IgD-negative memory B cell (primary cell): ENCODE measurements at regions not wholly inside any gene's neighbourhood (a gene's known extent, or its start where the extent isn't known, plus 50 kb on each side); places are given as distances from the start of the nearest gene placed in this dataset.

Experiments used
- H3K27ac Mint-ChIP-seq, 3 donors: one replicate each; pipeline ENCODE4 v1.8.0; 2020 to 2022; ENCODE audit warnings: mild to moderate bottlenecking in 3 of 3, mixed read lengths in 3 of 3, moderate library complexity in 1 of 3
- H3K27me3 Mint-ChIP-seq: one replicate; pipeline ENCODE4 v1.8.0; 2021; ENCODE audit warnings: mixed read lengths
- H3K36me3 Mint-ChIP-seq: one replicate; pipeline ENCODE4 v1.8.0; 2020; ENCODE audit warnings: mild to moderate bottlenecking, mixed read lengths
- H3K4me1 Mint-ChIP-seq, 3 donors: one replicate each; pipeline ENCODE4 v1.8.0; 2020 to 2022; ENCODE audit warnings: mixed read lengths in 3 of 3, mild to moderate bottlenecking in 1 of 3
- H3K4me3 Mint-ChIP-seq, 4 donors: one replicate each; pipeline ENCODE4 v1.8.0; 2020 to 2022; ENCODE audit warnings: mild to moderate bottlenecking in 4 of 4, mixed read lengths in 4 of 4, moderate library complexity in 3 of 4
- H3K9me3 Mint-ChIP-seq, 3 donors: one replicate each; pipeline ENCODE4 v1.8.0; 2020 to 2021; ENCODE audit warnings: mixed read lengths in 3 of 3, mild to moderate bottlenecking in 1 of 3

DNA sequence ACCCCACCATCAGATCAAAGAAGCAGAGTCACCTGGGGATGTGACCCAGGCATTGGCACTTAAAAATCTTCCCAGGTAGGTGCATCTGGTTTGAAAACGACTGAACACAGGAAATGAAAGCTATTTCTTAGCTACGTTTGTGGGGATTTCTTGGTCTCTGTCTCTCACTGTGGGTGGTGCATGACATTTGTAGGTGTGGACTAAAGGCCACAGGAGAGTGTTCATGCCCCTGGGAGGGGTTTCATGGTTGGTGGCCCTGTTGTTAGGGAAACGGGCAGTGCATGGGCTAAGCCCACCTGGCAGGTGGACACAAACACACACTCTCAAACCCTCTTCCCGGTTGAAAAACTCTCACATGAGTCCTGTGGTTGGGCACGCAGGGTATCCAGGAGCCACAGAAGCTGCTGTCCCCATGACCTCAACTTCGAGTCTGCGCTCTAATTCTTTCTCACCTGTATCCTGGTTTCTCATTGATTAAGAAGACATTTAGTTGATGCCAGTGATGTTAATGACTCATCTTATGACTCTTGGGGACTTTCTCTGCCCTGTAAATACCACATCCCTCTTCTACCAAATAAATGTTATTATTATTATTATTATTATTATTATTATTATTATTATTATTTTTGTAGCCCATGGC, 119.4 kb downstream of the MRPS6 start:
- peaks cover 2 to 22% (median 20%) of the 10 kb centered on the region in 3 donors for H3K9me3 Mint-ChIP-seq
- no peak overlapping the region for H3K27ac Mint-ChIP-seq
- no peaks in the 10 kb centered on the region for H3K27me3 Mint-ChIP-seq
- peaks cover 6% of the 10 kb centered on the region for H3K36me3 Mint-ChIP-seq
- H3K4me1 Mint-ChIP-seq: peaks cover 0 to 5% (median 3%) of the 10 kb centered on the region in 3 donors
- no peak overlapping the region for H3K4me3 Mint-ChIP-seq

DNA sequence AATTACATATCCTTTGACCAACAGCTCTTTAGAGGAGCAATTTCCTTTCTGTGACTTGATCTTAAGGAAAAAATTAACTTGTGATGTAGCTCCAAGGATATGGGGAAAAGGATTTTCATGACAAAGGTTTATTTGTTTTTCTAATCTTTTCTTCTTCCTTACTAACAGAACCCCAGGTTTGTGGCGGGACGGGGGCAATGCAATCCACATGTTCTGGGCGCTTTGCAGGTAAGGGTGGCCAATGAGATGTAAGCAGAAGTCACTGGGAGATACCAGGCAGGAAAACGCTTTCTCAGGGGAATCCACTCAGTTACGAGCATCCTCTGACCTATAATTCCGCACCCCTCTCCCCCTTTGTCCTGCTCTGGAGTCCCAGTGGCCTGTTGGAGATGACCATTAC, 122.0 kb downstream of the MRPS6 start:
- Mint-ChIP-seq H3K27ac (no peak overlapping the region), H3K4me3 (no peak overlapping the region), H3K27me3 (peaks cover 3% of the 10 kb centered on the region), H3K9me3 (peaks cover 2 to 6% (median 2%) of the 10 kb centered on the region in 3 donors), H3K4me1 (peaks cover 2 to 6% (median 2%) of the 10 kb centered on the region in 3 donors), H3K36me3 (peaks cover 3% of the 10 kb centered on the region)

DNA sequence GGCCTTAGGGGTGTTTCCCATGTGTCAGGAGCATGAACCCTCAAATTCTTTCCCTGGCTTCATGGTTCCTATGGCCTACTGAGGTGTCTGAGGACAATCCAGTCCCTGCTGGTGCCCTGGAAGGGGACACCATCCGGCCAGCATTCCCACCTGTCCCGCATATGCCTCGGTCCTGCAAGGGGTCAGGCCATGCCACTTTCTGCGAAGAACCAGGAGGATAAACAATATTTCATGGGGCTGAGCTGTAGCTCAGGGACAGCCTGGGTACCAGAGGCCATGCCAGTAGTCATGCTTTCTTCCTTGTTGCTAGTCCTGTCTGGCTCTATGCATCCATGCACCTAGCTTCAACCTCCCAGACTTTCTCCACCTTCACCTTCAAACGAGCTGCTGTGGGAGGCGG, 123.6 kb downstream of the MRPS6 start:
- H3K4me1 Mint-ChIP-seq: peaks cover 4 to 13% (median 13%) of the 10 kb centered on the region in 3 donors
- H3K4me3 Mint-ChIP-seq: no peak overlapping the region
- peaks cover 12% of the 10 kb centered on the region for H3K27me3 Mint-ChIP-seq
- peaks cover 3% of the 10 kb centered on the region for H3K36me3 Mint-ChIP-seq
- H3K27ac Mint-ChIP-seq: no peak overlapping the region
- peaks cover 0 to 2% (median 0%) of the 10 kb centered on the region in 3 donors for H3K9me3 Mint-ChIP-seq

DNA sequence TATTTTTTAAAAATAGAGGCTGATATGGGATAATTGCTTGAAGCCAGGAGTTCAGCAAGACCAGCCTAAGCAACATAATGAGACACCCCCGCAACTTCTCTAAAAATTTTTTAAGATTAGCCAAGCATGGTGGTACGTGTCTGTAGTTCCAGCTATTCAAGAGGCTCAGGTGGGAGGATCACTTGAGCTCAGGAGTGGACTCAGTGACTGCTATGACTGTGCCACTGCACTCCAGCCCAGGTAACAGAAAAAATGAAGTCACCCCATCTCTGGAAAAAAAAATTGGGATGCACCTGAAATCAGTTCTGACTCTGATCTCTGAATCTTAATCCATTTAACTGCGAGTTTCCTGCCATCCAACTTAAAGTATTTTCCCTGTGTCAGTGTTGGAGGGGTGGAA, 124.2 kb downstream of the MRPS6 start:
- peaks cover 0 to 2% (median 0%) of the 10 kb centered on the region in 3 donors for H3K9me3 Mint-ChIP-seq
- no peak overlapping the region for H3K27ac Mint-ChIP-seq
- H3K27me3 Mint-ChIP-seq: peaks cover 17% of the 10 kb centered on the region
- H3K36me3 Mint-ChIP-seq: peaks cover 3% of the 10 kb centered on the region
- no peak overlapping the region for H3K4me3 Mint-ChIP-seq
- H3K4me1 Mint-ChIP-seq: peaks cover 9 to 15% (median 15%) of the 10 kb centered on the region in 3 donors

DNA sequence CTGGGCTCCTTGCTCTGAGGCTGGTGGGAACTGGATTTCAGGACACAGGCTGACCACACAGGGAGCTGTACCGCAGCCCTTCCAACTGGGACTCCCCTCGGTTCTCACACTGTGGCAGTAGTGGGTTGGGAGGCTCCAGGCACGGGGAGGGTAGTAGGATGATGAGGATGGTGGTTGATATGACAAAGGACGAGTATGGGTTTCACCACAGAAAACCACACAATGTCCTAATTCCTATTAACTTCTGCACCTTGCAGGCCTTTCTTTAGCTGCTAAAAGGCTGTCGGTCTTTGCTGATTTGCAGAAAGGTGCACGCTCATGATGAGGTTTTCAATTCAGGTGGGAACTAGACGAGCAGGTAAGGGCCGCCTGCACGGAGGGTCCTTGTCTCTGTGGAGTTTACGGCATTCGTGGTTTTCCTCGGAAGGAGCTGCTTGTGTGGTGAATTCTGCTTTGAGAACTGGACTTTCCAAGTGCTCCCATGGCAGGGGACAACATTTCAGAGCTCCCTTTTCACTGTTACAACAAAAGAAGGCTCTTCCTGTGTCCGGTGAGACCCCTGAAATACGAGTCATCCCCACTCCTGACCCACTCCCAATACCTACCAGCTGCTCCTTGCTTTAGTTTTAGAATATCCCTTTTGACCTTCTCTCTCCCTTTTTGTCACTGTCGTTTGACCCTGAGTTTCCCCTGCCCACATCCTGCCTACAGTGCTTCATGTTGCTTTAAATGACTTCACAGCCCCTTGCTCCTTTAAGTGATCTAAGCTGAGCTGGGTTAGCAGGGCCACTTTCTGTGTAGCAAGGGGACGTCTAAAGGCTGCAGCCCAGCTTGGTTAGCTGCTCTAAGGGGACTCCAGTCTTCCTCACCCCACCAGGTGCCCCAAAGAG, 125.1 kb downstream of the MRPS6 start:
- Mint-ChIP-seq H3K9me3 (peaks cover 0 to 2% (median 2%) of the 10 kb centered on the region in 3 donors), H3K27me3 (peaks cover 22% of the 10 kb centered on the region), H3K4me3 (no peak overlapping the region), H3K27ac (peak overlapping the region in 1 of 3 donors; percentile 7), H3K4me1 (peaks cover 13 to 24% (median 13%) of the 10 kb centered on the region in 3 donors), H3K36me3 (peaks cover 3% of the 10 kb centered on the region)

DNA sequence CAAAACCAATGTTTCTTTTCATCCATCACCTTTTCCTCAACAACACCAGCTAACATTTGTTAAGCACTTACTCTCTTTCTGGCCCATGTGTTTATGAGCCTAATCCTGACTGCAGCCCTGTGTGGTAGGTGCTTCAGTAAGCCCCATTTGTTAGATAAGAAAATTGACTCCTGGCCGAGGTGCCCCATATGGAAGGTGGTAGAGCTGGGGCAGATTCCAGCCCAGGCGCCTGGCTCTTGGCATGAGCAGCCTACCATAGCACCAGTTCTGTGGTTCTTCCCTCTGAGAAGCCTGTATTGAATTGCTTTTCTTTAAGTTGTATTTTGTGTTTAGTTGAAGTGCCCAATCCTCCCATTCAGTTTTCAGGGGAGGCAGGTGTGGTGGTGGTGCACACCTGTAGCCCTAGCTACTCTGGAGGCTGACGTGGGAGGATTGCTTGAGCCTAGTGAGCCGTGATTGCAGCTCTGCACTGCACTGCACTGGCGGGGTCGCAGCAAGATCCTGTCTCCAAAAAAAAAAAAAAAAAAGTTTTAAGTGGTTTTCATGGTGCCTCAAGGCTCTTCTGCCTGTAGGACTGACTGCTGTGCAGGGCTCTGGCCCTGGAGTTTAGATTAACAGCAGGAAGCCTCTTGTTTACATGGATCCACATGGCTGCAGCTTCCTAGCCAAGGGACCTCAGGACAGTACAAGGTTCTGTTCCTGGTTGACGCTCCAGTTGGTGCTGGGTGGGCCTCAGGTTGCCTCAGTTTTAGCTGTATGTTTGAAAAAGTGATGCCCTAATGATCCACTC, 125.9 kb downstream of the MRPS6 start:
- Mint-ChIP-seq H3K27ac (no peak overlapping the region), H3K36me3 (peaks cover 3% of the 10 kb centered on the region), H3K4me3 (no peak overlapping the region), H3K27me3 (peaks cover 24% of the 10 kb centered on the region), H3K4me1 (peaks cover 13 to 25% (median 15%) of the 10 kb centered on the region in 3 donors), H3K9me3 (peaks cover 0 to 2% (median 0%) of the 10 kb centered on the region in 3 donors)

DNA sequence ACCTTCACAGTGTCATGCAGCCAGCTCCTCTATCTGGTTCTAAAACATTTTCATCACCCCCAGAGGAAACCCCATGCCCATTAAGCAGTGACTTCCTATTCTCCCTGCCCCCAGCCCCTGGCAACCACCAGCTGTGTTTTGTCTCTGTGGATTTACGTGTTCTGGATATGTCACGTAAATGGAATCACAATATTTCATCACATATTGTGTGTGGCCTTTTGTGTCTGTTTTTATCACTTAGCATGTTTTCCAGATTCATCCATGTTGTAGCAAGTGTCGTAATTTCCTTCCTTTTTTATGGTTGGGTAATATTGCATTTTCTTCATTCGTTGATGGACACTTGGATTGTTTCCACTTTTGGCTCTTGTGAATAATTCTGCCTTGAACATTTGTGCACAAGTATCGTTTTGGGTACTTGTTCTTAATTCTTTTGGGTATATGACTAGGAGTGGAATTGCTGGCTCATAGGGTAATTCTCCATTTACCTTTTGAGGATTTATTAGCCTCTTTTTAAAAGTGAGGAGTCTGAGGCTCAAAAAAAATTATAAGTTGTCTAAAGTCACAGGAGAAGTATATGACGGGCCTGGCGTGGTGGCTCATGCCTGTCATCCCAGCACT, 127.0 kb downstream of the MRPS6 start:
- Mint-ChIP-seq H3K9me3 (peaks cover 0 to 2% (median 0%) of the 10 kb centered on the region in 3 donors), H3K36me3 (peaks cover 3% of the 10 kb centered on the region), H3K27ac (no peak overlapping the region), H3K4me1 (peaks cover 13 to 25% (median 15%) of the 10 kb centered on the region in 3 donors), H3K27me3 (peaks cover 24% of the 10 kb centered on the region), H3K4me3 (peak overlapping the region in 1 of 4 donors; percentile 64)

DNA sequence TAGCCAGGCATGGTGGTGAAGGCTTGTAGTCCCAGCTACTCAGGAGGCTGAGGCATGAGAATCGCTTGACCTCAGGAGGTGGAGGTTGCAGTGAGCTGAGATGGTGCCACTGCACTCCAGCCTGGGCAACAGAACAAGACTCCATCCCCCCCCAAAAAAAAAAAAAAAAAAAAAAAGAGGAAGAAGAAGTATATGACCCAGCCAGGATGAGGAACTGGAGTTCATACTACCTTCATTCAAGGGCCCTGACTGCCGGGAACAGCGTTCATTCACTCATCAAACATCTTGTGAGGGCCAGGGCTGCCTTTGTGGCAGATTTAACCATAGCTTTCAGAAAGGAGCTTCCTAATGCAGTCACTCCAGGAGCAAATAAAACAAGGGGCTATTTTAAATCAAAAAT, 127.6 kb downstream of the MRPS6 start:
- peak overlapping the region; percentile 38 to 90 (median 64) for H3K4me3 Mint-ChIP-seq
- peaks cover 17 to 25% (median 18%) of the 10 kb centered on the region in 3 donors for H3K4me1 Mint-ChIP-seq

DNA sequence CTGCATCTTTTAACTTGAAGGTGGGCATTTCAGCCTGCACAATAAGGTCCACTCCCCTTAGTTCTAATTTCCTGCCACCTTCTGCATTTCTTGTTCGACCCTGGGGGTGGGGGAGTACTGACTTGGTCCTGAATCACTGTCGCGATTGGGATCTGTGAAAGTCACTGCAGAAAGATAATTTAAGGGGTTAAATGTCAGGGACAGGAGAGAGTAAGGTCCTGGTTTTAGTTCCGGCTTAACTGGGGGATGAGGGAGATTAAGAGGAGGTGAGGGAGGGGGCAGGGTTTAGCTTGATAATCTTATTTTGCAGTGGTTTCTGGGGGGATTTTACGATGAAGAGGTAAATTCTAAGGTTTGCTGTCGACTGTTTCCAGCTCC, 128.1 kb downstream of the MRPS6 start:
- Mint-ChIP-seq H3K36me3 (peaks cover 1% of the 10 kb centered on the region), H3K9me3 (peaks cover 0 to 2% (median 0%) of the 10 kb centered on the region in 3 donors), H3K4me1 (peaks cover 17 to 25% (median 19%) of the 10 kb centered on the region in 3 donors), H3K27ac (peak overlapping the region in 1 of 3 donors; percentile 45), H3K4me3 (peak overlapping the region; percentile 64 to 90 (median 71)), H3K27me3 (peaks cover 24% of the 10 kb centered on the region)

More for the DNA sequence above, 127.6 kb downstream of the MRPS6 start:
- H3K36me3 Mint-ChIP-seq: peaks cover 2% of the 10 kb centered on the region
- peaks cover 24% of the 10 kb centered on the region for H3K27me3 Mint-ChIP-seq
- peak overlapping the region in 1 of 3 donors; percentile 45 for H3K27ac Mint-ChIP-seq
- H3K9me3 Mint-ChIP-seq: peaks cover 0 to 2% (median 0%) of the 10 kb centered on the region in 3 donors

DNA sequence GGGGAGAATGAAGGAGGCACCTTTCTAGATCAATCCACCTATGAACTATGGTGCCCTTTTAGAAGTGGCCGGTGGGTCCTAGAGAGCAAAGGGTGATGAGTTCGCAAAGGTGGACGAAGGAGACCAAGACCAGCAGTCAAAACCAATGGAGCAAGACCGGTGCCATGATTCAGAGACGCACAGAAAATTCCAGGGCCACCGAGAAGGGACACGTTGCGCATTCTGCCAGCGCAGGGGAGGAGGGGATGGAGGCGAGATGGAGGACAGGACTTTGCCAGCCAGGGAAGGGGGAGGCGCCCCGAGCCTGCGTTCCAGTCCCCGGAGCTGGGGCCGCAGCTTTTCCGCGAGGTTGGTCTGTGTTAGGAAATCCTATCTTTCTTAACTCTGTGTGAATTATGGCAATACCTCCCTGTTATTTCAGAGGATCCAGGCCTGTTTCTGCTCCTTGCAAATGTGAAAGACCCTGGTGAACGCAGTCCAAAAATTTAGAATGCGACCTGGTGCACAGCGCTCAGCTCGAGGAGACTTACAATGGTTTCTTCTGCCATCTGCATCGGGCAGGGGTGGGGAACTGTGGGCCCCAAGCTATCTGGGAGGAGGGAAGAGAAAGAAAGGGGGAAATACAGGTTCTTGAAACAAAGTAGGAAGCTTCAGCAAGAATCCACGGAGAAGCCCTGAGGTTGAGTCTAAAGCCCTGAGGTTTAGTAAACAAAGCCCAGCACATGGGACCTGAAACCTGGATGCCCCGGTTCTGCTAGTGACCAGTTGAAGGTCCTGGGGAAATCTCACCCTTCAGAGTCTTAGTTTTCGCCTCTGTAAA, 129.4 kb downstream of the MRPS6 start:
- Mint-ChIP-seq H3K27ac (no peak overlapping the region), H3K27me3 (peaks cover 24% of the 10 kb centered on the region), H3K9me3 (peaks cover 0 to 2% (median 0%) of the 10 kb centered on the region in 3 donors), H3K4me3 (peak overlapping the region in 3 of 4 donors; percentile 66 to 90 (median 76)), H3K4me1 (peaks cover 17 to 25% (median 19%) of the 10 kb centered on the region in 3 donors), H3K36me3 (peaks cover 1% of the 10 kb centered on the region)

DNA sequence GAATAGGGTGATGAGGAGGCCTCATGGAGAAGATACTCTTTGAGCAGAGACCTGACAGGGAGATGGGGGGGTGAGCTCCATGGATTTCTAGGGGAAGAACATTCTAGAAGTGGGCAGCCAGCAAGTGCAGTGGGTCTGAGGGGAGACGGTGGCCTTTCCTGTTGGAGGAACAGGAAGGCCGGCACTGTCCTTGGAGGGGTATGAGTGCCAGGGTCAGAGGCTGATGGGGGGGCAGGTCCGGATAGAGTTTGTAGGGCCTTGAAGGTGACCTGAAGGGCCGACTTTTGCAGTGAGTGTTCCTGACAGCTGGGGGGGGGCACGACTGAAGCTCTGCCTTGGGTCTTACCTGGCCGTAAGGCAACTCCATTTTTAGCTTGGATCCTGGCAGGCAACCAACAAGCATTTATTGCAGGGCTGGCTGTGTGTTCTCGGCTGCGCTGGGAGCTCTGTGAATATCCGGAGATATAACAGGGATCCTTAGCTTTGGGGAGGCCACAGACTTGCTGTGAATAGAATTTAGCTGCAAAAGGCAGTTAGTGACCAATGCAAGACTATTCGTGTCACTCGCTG, 130.6 kb downstream of the MRPS6 start:
- H3K4me3 Mint-ChIP-seq: no peak overlapping the region
- H3K27ac Mint-ChIP-seq: no peak overlapping the region
- H3K4me1 Mint-ChIP-seq: peaks cover 15 to 25% (median 19%) of the 10 kb centered on the region in 3 donors
- peaks cover 0 to 2% (median 0%) of the 10 kb centered on the region in 3 donors for H3K9me3 Mint-ChIP-seq
- H3K36me3 Mint-ChIP-seq: peaks cover 2% of the 10 kb centered on the region
- H3K27me3 Mint-ChIP-seq: peaks cover 24% of the 10 kb centered on the region

DNA sequence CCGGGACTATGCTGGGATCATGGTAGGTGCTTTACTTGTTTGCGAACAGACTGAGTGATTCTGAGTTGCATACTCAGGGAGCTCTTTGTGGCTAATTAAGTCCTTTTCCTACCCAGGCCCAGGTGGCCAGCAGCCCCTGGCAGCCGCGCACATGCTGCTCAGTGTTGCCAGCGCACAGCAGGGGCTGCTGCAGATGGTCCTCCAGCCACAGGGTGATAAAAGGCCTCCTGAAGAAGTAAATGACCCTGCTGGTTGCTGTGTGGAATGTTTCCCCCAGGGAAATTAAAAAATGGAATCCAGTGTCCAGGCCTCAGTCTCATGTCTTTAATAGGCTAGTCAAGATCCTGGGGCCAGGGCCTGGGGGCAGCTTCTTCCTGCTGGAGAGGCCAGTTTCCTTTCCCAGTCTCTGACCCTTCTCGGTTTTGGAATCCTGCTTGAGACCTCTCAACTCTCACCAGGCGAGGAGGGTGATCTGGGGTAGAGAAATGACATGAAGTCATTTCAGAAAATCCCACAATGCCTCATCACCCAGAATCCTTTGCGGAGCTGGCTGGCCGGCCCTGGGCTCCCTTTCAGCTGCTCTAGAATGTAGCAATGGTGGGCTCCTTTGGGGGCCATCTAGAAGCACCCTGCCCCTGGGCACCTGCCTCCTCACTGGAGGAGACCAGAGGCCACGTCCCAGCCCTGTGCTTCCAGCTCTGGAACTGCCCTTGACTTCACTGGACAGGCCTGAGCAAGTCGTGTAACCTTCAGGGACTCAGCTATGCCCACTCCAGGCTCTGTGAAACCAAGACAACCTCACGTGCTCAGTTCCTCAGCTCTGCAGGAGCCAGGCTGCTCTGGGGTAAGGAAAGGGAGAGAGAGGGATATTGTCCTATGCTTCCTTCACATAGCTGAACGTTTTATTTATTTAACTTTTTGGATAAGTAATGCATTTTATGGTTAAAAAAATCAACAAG, 131.4 kb downstream of the MRPS6 start:
- Mint-ChIP-seq H3K4me1 (peaks cover 13 to 25% (median 19%) of the 10 kb centered on the region in 3 donors), H3K27me3 (peaks cover 21% of the 10 kb centered on the region), H3K4me3 (no peak overlapping the region), H3K36me3 (peaks cover 6% of the 10 kb centered on the region), H3K9me3 (peaks cover 0 to 2% (median 0%) of the 10 kb centered on the region in 3 donors), H3K27ac (no peak overlapping the region)
